ENCODE measurements at regions not wholly inside any gene's neighbourhood (a gene's known extent, or its start where the extent isn't known, plus 50 kb on each side); places are given as distances from the start of the nearest gene placed in this dataset.

GRCh38 chr11:92528001-92528400, 303.4 kb downstream of the FAT3 start:
- no TSS peak for BruUV-seq (replicated peaks)
- H3K4me3 ChIP-seq (ENCODE audit: low read depth, low read length), result no peak overlapping the region
- H3K27ac Mint-ChIP-seq (ENCODE audit: unreplicated experiment), result no peak overlapping the region
- H3K36me3 Mint-ChIP-seq (ENCODE audit: insufficient read depth, unreplicated experiment), result no peaks in the 10 kb centered on the region
- no peaks in the 10 kb centered on the region for H3K9me3 ChIP-seq
- H3K27me3 Mint-ChIP-seq (ENCODE audit: insufficient read depth, unreplicated experiment), result peaks cover 3% of the 10 kb centered on the region
- no peak for DNase-seq
- no peaks in the 10 kb centered on the region for H3K4me1 Mint-ChIP-seq (ENCODE audit: low read depth, unreplicated experiment)
- POLR2A ChIA-PET, result no interaction called here
- no peaks in the 10 kb centered on the region for H3K9me3 Mint-ChIP-seq (ENCODE audit: unreplicated experiment)
- H3K4me3 Mint-ChIP-seq (ENCODE audit: unreplicated experiment), result no peak overlapping the region
- intact Hi-C loops (cut with micrococcal nuclease; ENCODE audit: unreplicated experiment), result no loop called here
- TF ChIP-seq, protein P1, sequence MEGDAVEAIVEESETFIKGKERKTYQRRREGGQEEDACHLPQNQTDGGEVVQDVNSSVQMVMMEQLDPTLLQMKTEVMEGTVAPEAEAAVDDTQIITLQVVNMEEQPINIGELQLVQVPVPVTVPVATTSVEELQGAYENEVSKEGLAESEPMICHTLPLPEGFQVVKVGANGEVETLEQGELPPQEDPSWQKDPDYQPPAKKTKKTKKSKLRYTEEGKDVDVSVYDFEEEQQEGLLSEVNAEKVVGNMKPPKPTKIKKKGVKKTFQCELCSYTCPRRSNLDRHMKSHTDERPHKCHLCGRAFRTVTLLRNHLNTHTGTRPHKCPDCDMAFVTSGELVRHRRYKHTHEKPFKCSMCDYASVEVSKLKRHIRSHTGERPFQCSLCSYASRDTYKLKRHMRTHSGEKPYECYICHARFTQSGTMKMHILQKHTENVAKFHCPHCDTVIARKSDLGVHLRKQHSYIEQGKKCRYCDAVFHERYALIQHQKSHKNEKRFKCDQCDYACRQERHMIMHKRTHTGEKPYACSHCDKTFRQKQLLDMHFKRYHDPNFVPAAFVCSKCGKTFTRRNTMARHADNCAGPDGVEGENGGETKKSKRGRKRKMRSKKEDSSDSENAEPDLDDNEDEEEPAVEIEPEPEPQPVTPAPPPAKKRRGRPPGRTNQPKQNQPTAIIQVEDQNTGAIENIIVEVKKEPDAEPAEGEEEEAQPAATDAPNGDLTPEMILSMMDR (IDR thresholded peaks at IDR 0.05; ENCODE audit: insufficient read depth in 1 of 2, low read depth in 1 of 2, low read length in 1 of 2, severe bottlenecking in 1 of 2, unreplicated experiment in 1 of 2), result no peak
- H3K4me1 ChIP-seq, result no peaks in the 10 kb centered on the region
- no peaks in the 10 kb centered on the region for H3K27me3 ChIP-seq (replicated peaks; ENCODE audit: control insufficient read depth, insufficient read depth, low read length)
- H3K36me3 ChIP-seq (ENCODE audit: control insufficient read depth, insufficient read depth, low read length), result no peaks in the 10 kb centered on the region
- CTCF ChIA-PET, result no interaction called here

DNA sequence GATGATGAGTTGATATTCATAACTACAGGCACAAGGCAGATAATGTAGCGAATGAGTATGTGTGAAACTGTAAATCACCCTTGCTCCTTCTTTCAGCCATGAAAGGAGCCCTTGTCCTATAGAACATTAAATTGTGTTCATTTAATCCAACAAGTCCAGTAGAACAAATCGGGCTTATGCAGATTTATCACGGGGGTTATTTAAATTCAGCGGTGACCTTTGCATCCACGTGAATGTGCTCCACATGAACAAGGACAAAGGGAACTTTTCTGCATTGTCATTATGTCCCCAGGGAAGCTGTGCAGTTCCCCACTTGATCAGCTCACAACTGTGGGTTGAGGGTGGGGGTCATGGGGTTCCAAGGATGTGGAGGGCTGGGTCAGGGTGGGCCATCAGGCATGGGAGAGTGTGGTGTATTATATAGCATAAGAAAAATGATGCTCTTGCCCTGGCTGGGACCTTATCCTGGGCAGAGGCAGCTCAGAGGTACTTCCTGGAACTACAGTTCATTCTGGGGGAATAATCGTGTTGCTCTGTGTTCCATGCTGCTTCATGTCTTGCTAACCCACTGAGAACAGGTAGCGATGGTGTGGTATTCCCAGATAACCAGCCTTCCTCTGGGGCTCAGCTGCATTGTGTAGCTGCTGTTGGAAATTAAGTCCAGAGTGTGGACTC, 306.6 kb downstream of the FAT3 start:
- TF ChIP-seq, protein P1 (IDR thresholded peaks at IDR 0.05; ENCODE audit: insufficient read depth in 1 of 2, low read depth in 1 of 2, low read length in 1 of 2, severe bottlenecking in 1 of 2, unreplicated experiment in 1 of 2), result no peak
- H3K9me3 ChIP-seq, result no peaks in the 10 kb centered on the region
- no peaks in the 10 kb centered on the region for H3K4me1 ChIP-seq
- H3K4me3 ChIP-seq (ENCODE audit: low read depth, low read length), result no peak overlapping the region
- H3K36me3 Mint-ChIP-seq (ENCODE audit: insufficient read depth, unreplicated experiment), result no peaks in the 10 kb centered on the region
- H3K27me3 Mint-ChIP-seq (ENCODE audit: insufficient read depth, unreplicated experiment), result peaks cover 9% of the 10 kb centered on the region
- ChIA-PET CTCF (interaction anchor here (0.6 to 0.9 kb wide), 2 partner anchors 196 to 271 kb away, joined by 3 read pairs; no protein-coding TSS in a partner anchor), POLR2A (no interaction called here)
- no peaks in the 10 kb centered on the region for H3K4me1 Mint-ChIP-seq (ENCODE audit: low read depth, unreplicated experiment)
- no peak for DNase-seq
- intact Hi-C loops (cut with micrococcal nuclease; ENCODE audit: unreplicated experiment), result no loop called here
- H3K27me3 ChIP-seq (replicated peaks; ENCODE audit: control insufficient read depth, insufficient read depth, low read length), result no peaks in the 10 kb centered on the region
- no peak overlapping the region for H3K4me3 Mint-ChIP-seq (ENCODE audit: unreplicated experiment)
- no TSS peak for BruUV-seq (replicated peaks)
- no peak overlapping the region for H3K27ac Mint-ChIP-seq (ENCODE audit: unreplicated experiment)
- H3K36me3 ChIP-seq (ENCODE audit: control insufficient read depth, insufficient read depth, low read length), result no peaks in the 10 kb centered on the region
- no peaks in the 10 kb centered on the region for H3K9me3 Mint-ChIP-seq (ENCODE audit: unreplicated experiment)

DNA sequence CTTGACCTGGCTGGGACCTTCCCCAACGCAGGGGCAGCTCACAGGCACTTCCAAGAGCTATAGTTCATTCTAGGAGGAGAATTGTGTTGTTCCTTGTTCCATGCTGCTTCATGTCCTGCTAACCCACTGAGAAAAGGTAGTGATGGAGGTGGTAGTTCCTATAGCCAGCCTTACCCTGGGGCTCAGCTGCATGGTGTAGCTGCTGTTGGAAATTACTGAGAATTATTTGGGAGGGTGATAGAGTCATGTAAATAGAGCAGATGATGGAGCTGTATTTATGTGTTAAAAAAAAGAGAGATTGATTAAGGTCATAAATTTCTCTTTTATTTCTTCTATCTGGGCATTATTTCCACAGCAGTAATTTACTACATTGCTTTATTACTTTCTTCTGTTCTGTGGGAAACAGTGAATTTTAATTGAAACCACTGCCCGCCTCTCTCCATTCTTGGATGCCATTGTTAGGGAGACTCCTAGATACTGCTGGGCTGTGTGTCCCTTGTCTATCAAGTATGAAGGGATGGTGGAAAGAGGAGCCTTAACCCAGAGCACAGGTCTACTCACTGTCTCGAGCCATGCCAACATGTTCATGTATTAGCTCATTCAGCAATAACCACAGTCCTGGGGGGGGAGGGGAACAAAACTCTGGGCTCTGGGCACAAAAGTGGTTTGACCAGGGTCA, 309.2 kb downstream of the FAT3 start:
- Histone ChIP-seq H3K4me1 (no peaks in the 10 kb centered on the region), H3K4me3 (ENCODE audit: low read depth, low read length) (no peak overlapping the region), H3K9me3 (no peaks in the 10 kb centered on the region), H3K27me3 (replicated peaks; ENCODE audit: control insufficient read depth, insufficient read depth, low read length) (no peaks in the 10 kb centered on the region), H3K36me3 (ENCODE audit: control insufficient read depth, insufficient read depth, low read length) (no peaks in the 10 kb centered on the region)
- Mint-ChIP-seq H3K27ac (ENCODE audit: unreplicated experiment) (no peak overlapping the region), H3K36me3 (ENCODE audit: insufficient read depth, unreplicated experiment) (no peaks in the 10 kb centered on the region), H3K9me3 (ENCODE audit: unreplicated experiment) (no peaks in the 10 kb centered on the region), H3K4me3 (ENCODE audit: unreplicated experiment) (no peak overlapping the region), H3K4me1 (ENCODE audit: low read depth, unreplicated experiment) (no peaks in the 10 kb centered on the region), H3K27me3 (ENCODE audit: insufficient read depth, unreplicated experiment) (peaks cover 9% of the 10 kb centered on the region)
- BruUV-seq (replicated peaks), result no TSS peak
- TF ChIP-seq, protein P1 (IDR thresholded peaks at IDR 0.05; ENCODE audit: insufficient read depth in 1 of 2, low read depth in 1 of 2, low read length in 1 of 2, severe bottlenecking in 1 of 2, unreplicated experiment in 1 of 2), result no peak
- intact Hi-C loops (cut with micrococcal nuclease; ENCODE audit: unreplicated experiment), result no loop called here
- DNase-seq, result no peak
- ChIA-PET CTCF (no interaction called here), POLR2A (no interaction called here)

Measured in Caco-2 (cell line).